HG02678 (cell line): ENCODE measurements at regions not wholly inside any gene's neighbourhood (a gene's known extent, or its start where the extent isn't known, plus 50 kb on each side); places are given as distances from the start of the nearest gene placed in this dataset.
"Not testable (repeated sequence)": the region's sequence is repeated elsewhere in the genome, so short reads cannot be mapped to it uniquely, and the experiment has no call there.

ENCODE experiments used
- ATAC-seq: cut with Tn5 transposase; IDR thresholded peaks from one replicate; pipeline ENCODE4 v1.9.1; 2021; ENCODE audit warnings: mild to moderate bottlenecking, moderate library complexity; ENCODE audit not compliant: unreplicated experiment

DNA sequence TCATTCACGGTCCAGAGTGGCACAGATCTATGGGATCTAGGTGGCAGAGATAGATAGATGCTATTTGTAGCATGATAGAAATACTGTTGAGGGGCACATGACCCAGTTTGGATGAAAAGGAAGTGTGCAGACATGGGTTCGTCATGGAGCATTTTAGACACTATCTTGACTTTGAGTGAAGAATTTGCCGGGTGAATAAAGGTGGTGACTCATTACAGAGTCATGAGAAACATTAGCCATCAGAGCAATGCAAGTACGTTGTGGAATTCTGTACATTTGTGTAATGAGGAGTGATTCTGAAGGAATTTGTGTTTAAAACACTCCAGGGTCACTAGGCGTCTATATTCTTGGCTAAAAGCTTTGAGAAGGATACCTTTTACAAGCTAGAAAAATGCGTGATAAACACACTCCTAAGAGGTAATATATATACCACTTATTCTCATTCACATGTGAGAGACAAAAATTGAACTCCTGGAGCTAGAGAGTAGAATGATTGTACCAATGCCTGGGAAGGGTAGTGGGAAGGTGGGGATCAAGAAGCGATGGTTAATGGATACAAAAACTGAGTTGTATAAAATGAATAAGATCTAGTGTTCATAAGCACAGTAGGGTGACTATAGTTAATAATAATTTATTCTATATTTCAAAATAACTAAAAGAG lies 593.7 kb upstream of the LUZP2 start:
- ATAC-seq, result no peak

DNA sequence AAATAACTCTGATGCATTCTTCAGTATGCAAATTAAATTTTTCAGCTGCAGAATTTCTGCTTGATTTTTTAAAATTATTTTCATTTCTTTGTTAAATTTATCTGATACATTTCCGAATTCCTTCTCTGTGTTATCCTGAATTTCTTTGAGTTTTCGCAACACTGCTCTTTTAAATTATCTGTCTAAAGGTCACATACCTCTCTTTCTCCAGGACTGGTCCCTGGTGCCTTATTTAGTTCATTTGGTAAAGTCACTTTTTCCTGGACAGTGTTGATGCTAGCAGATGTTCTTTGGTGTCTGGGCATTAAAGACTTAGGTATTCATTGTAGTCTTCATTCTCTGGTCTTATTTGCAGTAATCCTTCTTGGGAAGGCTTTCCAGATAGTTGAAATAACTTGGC lies 577.4 kb upstream of the LUZP2 start:
- no peak for ATAC-seq

GRCh38 chr11:23923357-23923756 lies 573.5 kb upstream of the LUZP2 start:
- ATAC-seq, result no peak

GRCh38 chr11:23924226-23924625 lies 572.6 kb upstream of the LUZP2 start:
- ATAC-seq, result no peak

DNA sequence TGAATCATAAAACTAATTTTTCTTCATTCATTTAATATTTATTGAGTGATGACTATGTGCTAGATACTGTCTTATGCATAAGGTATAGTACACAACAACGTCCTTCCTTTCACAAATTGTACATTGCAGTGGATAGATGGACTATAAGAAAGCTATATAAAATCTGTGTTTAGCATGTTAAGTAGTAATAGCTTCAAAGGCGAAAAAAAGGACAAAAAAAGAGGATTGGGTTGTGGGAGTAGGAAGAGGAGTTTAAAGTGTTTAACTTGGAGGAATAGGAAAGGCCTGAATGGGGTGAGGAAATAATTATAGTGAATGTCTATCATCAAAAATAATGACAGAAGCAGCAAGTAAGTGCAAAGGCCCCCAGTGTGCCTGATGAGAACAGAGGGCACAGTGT lies 565.4 kb upstream of the LUZP2 start:
- ATAC-seq, result no peak

DNA sequence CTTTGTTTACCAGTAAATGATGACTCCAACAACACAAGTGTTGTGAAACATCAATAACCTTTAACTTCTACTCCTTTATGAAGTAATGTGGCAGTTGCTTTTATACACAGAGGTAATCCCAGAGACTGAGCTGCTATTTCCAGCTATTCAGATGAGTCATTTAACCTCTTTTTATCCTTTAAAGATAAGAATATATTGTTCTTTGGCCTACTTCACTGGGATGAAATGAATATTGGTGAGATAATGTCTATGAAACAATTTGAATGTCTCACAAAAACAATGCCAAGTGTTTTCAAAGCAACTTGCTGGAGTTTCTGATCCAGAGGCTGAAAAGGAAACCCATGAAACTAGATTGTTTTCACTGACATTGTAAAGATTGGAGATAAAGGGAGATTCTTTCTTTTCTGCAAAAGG lies 564.4 kb upstream of the LUZP2 start:
- ATAC-seq, result no peak

GRCh38 chr11:23933721-23934120 lies 563.1 kb upstream of the LUZP2 start:
- no peak for ATAC-seq

GRCh38 chr11:23934671-23935270 lies 562.1 kb upstream of the LUZP2 start:
- not testable (repeated sequence) for ATAC-seq

GRCh38 chr11:23942117-23942815 lies 554.6 kb upstream of the LUZP2 start:
- ATAC-seq, result not testable (repeated sequence)

DNA sequence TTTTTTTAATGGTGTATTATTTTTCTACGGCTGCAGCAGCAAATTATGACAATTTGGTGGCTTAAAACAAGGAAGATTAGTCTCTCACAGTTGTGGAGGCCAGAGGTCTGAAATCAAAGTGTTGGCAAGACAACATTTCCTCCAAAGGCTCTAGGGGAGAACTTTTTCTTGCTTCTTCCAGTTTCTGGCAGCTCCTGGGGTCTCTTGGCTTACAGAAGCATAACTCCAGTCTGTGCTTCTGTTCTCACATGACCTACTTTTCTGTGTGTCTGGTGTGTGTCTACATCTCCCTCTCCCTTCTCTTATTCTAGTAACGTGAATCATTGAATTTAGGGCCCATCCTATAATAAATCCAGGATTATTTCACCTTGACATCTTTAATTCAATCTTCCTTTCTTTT lies 551.9 kb upstream of the LUZP2 start:
- ATAC-seq, result no peak

DNA sequence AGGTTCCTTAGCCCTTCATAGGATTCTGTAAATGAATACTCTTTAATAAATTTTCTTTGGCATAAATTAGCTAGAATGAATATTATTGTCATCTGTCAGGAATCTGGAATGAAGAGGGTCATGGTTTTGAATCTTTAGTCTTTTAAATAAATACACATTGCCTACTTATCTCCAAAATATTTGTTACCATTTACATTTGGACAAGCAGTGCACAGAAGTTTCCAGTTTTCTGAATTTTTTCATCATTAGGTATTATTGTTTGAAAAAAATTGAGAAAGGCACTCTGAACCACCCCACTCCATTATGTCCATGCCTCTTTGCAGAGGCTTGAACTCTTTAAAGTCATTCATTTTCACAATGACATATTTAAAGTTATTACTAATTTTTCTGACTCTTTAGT lies 549.0 kb upstream of the LUZP2 start:
- ATAC-seq, result no peak

GRCh38 chr11:23948851-23949250 lies 548.0 kb upstream of the LUZP2 start:
- no peak for ATAC-seq

DNA sequence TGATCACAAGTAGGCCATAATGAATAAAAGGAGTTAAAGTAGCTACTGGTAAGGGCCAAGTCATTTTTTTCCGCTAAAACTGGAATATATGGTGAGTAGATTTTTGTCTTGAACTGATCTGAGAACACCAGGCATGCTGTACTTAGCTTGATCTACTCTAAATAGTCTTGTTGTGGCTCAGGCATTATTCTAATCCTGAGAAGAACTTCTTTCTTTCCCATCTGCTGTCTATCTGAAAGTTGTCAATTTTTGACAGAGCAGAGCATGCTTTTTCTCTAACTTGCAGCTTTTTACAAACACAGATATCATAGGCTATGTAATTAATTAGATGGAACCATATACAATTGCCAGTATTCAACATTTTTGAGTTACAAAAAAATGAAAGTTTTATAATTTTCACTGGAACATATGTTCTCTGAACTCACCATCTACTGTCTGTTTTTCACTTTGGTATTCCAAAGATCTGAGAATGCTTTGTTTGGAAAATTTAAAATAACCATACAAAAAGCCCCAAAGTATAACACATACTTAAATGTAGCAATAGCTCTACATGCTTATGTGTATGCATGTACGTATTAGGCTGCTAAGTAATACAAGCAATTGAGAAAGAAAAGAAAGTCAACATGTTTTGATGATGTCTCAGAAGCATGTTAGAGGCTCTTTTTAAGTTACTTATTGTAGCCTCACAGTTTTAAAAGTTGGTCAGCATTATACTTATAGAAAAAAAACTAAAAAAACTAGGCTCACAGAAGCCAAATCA lies 542.7 kb upstream of the LUZP2 start:
- ATAC-seq, result no peak

- no peak for ATAC-seq
Measured at GRCh38 chr11:23954730-23955129, 542.1 kb upstream of the LUZP2 start.

DNA sequence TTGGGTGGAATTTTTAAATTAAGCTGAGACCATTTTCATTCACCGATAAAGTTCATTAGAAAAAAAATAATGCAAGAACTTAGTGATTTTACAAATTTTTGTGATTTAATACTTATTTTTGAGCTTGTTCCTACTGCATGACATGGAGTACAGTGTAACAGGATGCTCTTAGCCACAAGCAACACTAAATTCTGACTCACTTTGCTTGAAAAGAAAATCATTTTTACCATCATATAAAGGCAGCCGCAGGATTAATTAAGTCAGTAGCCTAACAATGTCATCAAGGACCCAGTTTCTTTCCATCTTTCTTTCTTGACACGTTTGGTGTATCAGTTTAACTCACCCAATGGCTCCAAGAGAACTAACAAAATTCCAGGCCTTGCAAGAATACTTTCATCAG lies 540.3 kb upstream of the LUZP2 start:
- ATAC-seq, result no peak

GRCh38 chr11:23957314-23957713 lies 539.5 kb upstream of the LUZP2 start:
- no peak for ATAC-seq

GRCh38 chr11:23959462-23959861 lies 537.4 kb upstream of the LUZP2 start:
- no peak for ATAC-seq

DNA sequence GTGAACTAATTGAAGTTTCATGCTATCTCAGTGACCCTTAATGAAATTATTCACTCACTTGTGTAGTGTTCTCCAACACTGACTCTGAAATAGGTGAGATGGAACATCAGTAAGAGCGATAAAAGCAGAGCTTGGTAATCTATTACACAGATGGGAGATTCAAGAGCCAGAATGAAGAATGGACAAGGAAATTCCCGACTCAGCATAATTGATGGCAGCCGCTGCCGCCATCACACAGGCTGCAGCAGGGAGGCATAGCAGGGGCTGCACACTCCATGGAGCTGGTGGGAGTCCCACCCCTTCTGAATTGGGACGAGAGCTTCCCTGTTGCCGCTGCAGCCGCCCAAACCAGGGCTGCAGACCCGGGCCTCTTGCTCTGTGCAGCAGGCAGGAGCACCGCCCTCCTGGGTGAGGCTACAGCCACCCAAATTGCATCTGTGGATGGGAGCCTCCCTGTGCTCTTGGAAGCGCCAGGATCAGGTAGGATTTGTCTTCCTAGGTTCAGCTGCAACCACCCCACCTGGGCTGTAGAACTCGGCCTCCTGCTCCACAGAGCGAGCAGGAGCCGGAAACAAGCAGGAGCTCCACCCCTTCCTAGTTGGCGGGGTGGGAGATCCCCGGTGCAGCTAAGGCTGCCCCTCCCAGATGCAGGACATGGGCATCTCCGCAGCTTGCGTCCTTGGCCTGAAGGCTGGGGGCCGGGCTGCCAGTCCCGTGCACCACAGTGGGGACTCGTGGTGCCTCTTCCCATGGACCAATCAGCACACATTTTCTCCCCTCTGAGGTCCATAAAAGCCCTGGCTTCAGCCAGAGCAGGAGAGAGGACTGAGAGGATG lies 535.1 kb upstream of the LUZP2 start:
- ATAC-seq, result no peak

DNA sequence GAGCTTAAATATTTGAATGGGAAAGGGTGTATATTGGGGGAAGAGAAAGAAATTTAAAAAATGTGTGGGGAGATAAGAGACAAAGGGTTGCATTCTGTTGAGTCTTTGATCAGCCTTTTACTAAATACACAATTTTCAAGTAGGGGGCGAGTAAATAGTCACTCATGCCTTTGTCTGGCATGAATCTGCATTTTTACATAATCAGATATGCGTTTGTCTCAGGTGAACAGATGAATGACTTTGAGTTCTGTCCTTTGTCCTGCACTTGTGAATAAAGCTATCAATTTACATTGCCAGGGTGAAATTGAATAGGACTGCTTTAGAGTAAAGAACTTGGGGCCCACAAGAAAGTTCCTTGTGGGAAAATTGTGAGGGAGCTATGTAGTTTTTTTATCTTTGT lies 523.6 kb upstream of the LUZP2 start:
- ATAC-seq, result no peak

- ATAC-seq, result no peak
Measured at GRCh38 chr11:23974051-23974450, 522.8 kb upstream of the LUZP2 start.

DNA sequence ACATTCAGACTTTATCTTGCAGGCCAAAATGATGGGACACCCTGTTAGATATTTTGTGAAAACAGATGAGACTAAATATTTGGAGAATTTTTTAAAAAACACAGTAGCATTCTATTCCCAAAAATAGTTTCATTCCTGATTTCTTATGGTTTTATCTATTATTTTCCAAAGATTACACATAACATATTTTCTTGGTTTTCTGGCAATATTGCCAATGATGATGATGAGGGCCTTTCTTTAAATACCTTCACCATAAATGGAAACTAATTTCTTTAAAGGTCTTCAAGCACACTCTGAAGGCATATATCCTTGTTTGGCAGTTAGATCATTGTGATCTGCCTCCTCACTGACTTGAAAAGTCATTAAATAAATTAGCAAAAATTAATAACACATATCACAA lies 522.3 kb upstream of the LUZP2 start:
- no peak for ATAC-seq
